ENCODE measurements at regions not wholly inside any gene's neighbourhood (a gene's known extent, or its start where the extent isn't known, plus 50 kb on each side); places are given as distances from the start of the nearest gene placed in this dataset.
"Not testable (repeated sequence)": the region's sequence is repeated elsewhere in the genome, so short reads cannot be mapped to it uniquely, and the experiment has no call there.

GRCh38 chr4:171519457-171519856, 293.7 kb upstream of the GALNTL6 start:
- no peak for DNase-seq

GRCh38 chr4:171517883-171518282, 295.3 kb upstream of the GALNTL6 start:
- DNase-seq, result no peak

GRCh38 chr4:171516694-171517093, 296.5 kb upstream of the GALNTL6 start:
- no peak for DNase-seq

- DNase-seq, result no peak
Observed at GRCh38 chr4:171484681-171485080, 328.5 kb upstream of the GALNTL6 start.

GRCh38 chr4:171478181-171478580, 335.0 kb upstream of the GALNTL6 start:
- DNase-seq, result no peak

- not testable (repeated sequence) for DNase-seq
Observed at GRCh38 chr4:171475111-171475510, 338.1 kb upstream of the GALNTL6 start.

GRCh38 chr4:171473155-171473554, 340.0 kb upstream of the GALNTL6 start:
- DNase-seq, result no peak

DNA sequence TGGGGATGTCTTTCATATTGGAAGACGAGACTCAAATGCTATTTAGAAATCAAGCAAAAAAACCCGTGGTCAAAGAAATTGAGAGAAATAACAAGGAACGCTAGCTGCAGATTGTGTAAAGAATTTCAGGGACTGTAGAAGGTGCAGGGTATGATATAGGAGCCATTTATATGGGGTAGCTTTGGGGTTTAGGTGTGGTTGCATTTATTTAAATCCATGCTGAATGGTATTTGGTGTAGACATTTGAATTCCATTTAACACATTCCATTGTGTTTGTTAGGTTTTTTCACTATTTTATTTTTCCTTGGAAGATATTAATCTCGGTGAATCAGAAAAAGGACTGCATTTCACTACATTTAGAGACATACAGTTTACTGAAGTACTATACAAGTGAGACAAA, 341.0 kb upstream of the GALNTL6 start:
- no peak for DNase-seq

DNA sequence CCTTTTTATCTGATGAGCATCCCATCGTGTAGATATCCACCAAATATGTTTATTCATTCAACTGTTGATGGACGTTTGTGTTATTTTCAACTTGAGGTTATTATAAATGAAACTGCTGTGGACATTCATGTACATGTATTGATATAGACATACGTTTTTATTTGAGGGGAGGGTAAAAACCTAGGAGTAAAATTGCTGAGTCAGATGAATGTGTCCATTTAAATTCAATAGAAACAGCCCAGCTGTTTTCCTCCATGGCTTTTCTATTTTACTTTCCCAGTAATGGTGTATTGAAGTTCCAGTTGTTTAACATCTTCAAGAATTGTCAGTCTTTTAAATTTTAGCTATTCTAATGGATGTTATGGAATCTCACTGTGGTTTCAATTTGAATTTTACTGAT, 348.7 kb upstream of the GALNTL6 start:
- no peak for DNase-seq

- DNase-seq, result no peak
Observed at GRCh38 chr4:171461191-171461590, 352.0 kb upstream of the GALNTL6 start.

DNA sequence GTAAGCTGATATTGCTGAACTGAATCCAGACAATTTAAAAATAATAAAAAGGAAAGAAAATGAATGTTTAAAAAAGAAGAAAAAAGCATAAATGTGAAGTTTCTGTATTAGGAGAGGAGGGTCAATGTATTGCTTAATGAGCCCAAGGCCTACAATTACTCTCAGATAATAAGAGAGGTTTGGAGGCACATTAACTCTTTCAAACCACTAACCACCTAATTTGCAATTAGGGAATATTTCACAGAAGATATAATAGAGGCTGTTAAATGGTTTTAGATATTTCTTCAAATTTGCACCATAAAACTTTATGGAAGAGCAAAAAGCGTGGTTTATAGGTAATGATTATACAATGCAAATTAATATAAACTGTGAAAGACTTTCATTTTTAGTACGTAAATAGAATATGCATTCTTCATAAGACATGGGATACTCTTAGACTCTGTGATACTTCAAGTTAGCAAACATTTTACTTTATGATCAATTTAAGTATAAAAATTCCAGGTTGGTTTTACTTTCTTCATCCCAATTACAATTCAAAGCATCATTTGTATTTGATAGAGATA, 364.2 kb upstream of the GALNTL6 start:
- no peak for DNase-seq

- no peak for DNase-seq
Observed at GRCh38 chr4:171448358-171448757, 364.8 kb upstream of the GALNTL6 start.

DNA sequence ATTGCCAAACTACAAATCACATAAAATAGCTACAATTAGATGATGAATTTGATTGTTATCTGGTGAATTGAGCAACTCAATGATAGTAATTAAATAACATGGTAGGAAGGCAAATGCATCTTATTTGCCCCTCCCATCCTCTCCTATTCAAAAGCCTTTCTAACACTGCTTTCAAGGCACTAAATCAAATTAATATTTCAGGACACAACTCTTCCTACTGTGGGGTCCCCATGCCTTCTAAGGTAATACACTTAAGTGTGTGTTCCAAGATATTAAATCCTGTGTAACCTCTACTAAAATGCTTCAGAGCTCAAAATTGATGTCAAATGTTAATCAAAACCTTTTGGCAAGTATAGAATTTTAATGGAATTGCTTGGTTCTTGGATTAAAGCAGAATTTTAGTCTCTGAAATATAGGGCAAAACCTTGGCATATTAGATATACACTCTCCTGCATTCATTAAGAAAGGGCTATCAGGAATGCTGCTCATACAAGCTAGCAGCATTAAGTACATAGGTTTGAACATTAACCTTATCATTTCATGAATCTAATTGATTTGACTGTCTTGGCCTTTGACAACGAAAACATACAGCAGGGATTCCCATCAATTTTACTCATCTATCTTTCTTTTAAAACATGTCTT, 371.8 kb upstream of the GALNTL6 start:
- DNase-seq, result no peak

GRCh38 chr4:171433674-171434073, 379.5 kb upstream of the GALNTL6 start:
- no peak for DNase-seq

DNA sequence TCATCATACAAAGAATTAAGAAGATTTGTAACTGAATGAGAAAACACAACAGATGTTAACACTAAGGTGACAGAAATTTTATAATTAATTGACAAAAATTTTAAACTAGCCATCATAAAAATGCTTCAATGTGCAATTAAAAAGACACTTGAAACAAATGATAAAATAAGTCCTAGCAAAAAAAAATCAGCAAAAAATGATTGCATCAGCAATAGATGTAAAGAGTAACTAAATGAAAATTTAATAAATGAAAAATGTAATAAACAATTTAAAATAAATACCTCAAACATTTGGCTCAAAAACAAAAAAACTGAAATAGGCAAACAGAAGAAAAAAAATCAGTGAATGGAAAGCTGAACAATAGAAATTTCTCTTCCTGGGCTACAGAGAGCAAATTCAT, 380.7 kb upstream of the GALNTL6 start:
- DNase-seq, result no peak

DNA sequence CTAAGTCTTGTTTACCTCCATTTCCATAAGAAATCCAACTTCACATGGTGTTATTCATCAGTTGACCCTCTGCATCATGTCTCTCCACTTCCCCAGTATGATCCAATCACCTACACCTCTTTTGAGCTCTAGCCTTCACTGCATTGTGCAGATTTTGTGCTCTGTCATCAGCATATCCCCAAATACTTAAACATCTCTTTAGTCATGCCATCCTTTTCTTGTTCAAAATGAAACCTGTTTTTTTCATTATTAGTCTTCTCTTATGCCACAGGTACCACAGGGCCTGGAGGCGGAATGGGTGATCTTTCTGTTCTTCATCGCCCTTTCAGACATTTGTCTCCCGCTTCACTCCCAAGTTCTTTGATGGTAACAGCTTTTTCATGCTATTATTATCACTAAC, 382.7 kb upstream of the GALNTL6 start:
- DNase-seq, result no peak

DNA sequence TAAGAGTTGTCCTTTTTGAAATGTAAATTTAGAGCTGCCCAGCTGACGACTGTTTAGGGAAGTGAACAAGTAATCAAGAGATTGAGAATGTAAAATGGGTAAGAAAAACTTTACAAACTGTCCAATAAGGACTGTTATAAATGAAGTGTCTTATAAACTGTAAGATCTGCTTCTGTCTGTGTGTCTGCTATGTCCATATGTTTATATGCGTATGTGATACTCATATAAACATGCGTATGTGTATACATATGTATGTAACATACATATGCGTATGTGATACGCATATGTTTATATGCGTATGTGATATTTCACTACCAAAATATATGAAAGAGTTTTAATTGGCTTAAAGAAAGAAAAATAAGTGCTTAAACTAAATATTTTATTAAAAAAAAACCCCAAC, 416.0 kb upstream of the GALNTL6 start:
- no peak for DNase-seq

DNA sequence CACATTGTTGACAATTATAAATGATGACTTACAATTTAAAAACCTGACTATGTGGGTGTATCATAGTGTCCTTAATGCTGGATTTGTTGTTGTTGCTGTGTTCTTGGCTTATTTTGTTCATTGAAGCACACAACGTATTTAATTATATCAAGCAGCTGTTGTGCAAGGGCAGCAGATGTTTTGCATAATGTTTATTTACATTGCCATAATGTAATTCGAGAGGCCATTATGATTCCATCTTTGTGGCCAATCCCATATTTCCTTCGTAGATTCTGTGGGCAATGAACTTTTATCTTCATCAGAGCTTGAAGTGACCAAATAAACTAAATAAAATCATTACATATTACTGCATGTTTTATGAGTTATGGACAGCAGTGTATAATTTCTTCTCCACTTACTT, 422.6 kb upstream of the GALNTL6 start:
- no peak for DNase-seq

DNA sequence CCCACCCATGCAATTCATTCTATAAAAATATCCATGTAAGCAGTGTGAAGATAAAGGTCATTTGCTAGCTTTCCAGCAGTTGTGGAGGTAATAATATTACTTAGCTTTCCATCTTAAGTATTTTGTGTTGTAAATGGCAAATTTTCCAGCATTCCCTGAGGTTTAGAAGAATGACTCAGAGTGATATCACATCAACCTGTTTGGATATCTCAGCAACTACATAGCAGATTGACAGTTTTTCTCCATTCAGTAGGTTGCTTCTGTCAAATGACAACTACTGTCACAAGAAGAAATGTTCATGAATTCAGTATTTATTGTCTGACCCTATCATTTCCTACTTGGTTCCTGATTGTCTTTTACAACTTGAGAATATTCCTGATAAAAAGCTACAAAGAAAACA, 434.9 kb upstream of the GALNTL6 start:
- DNase-seq, result no peak

GRCh38 chr4:171376724-171377123, 436.5 kb upstream of the GALNTL6 start:
- DNase-seq, result no peak

- no peak for DNase-seq
Observed at GRCh38 chr4:171353535-171353934, 459.7 kb upstream of the GALNTL6 start.

DNA sequence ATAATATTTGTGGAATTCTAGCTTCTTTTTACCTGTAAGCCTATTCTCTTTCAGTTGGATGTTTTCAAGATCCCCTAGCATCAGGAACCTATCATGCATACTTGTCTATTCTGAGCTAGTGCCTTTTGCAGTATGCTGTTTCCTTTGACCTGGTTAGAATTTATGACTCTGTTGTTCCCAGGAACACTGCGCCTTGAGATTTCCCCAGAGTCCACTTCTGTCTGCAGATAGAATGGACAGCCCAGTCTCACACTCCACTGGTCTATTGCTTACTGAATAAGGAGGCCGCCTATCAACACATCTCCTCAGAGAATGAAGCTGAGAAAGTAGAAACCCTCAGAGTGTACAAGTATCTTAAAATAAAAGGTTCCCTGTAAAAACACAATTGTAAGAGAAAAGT, 465.1 kb upstream of the GALNTL6 start:
- no peak for DNase-seq

DNA sequence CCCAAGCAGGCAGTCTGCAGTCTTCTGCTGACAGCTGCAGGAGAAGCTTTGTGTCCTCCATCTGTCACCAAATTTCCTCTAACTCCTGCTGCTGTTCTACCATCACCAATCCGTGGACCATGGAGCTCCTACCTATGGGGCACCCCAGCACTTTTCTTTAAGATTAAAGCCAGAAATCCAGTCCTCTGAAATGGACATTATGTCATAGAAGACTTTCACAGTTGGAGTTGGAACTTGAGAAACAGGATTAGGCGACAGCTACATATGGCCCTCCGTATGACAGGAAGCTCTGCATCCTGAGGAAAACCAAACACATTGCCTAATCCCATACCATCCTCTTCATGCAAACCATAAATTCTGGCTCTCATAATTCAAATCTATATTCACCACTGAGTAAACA, 470.6 kb upstream of the GALNTL6 start:
- DNase-seq, result no peak

DNA sequence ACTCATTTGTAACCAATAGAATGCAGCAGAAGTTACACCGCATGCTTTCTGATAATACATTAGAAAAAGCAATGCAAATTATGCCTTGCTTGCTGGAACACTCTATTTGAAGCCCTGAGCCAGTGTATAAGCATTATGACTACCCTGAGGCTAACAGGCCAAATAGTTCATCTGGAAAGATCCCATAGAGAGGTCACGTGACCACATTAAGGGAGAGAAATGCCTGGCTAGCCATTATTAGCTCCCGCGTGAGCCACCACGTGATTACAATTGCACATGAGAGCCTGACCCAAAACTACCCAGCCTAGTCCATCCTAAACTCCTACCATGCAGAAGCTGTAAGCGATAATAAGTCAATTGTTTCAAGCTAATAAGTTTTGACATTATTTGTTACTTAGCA, 472.9 kb upstream of the GALNTL6 start:
- no peak for DNase-seq

- DNase-seq, result no peak
Observed at GRCh38 chr4:171334549-171334948, 478.7 kb upstream of the GALNTL6 start.
